Upper lobe of right lung (tissue), 1 donor: ENCODE measurements at regions not wholly inside any gene's neighbourhood (a gene's known extent, or its start where the extent isn't known, plus 50 kb on each side); places are given as distances from the start of the nearest gene placed in this dataset.
"Not testable (repeated sequence)": the region's sequence is repeated elsewhere in the genome, so short reads cannot be mapped to it uniquely, and the experiment has no call there.

Experiments
- ATAC-seq: fragments of 200-7000 bp; cut with Tn5 transposase; one replicate; pipeline ENCODE4 v1.9.1; 2020; ENCODE audit warnings: mild to moderate bottlenecking, moderate library complexity
- DNase-seq: peaks from one replicate; pipeline ENCODE4 v3.0.0-alpha.2; 2020
- H3K27ac ChIP-seq: fragments of 200-600 bp; one replicate; pipeline ENCODE4 v1.8.0; 2022
- H3K27me3 ChIP-seq: fragments of 200-600 bp; one replicate; pipeline ENCODE4 v1.8.0; 2022; ENCODE audit warnings: mild to moderate bottlenecking
- H3K36me3 ChIP-seq: fragments of 200-600 bp; one replicate; pipeline ENCODE4 v1.8.0; 2022
- H3K4me1 ChIP-seq: fragments of 200-600 bp; one replicate; pipeline ENCODE4 v1.8.0; 2022
- H3K4me3 ChIP-seq: fragments of 200-600 bp; one replicate; pipeline ENCODE4 v1.8.0; 2022; ENCODE audit warnings: mild to moderate bottlenecking
- H3K9me3 ChIP-seq: fragments of 200-600 bp; one replicate; pipeline ENCODE4 v1.8.0; 2022
- intact Hi-C: fragments of 100-400 bp; cut with DNase I; formaldehyde crosslinking; loops from one replicate; pipeline ENCODE4 v1.11.0; 2022
- TF ChIP-seq, protein P1 (sequence below): fragments of 200-600 bp; IDR thresholded peaks from one replicate; pipeline ENCODE4 v1.8.0; 2022; ENCODE audit warnings: antibody characterized with exemption
- donor health status: DM: no; HTN: yes; CAD: no; lungs with severe emphysema.

DNA sequence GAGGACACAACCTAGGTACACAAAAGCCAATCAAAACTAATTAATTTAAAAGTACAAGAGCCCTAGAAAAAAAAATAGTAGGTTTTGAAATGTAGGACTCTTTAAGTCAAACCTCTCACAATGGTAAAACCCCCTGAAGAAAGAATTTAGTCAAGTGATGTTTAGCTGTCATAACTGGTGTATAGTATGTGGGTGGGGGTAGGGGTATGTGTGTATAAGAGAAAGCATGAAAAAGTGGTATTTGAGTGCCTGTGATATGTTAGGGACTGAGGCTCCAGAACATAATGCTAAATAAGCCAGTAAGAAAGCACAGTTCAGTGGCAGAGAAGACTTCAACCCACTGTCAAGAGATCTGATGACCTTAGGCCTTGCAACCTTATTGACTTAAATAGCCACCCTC is 507.9 kb downstream of the TTLL7 start:
- Histone ChIP-seq H3K27ac (no peak overlapping the region), H3K4me3 (no peak overlapping the region), H3K36me3 (no peaks in the 10 kb centered on the region), H3K4me1 (no peaks in the 10 kb centered on the region), H3K27me3 (no peaks in the 10 kb centered on the region), H3K9me3 (no peaks in the 10 kb centered on the region)
- DNase-seq (no peak), ATAC-seq (no peak)
- intact Hi-C loops = no loop called here
- TF ChIP-seq, protein P1, sequence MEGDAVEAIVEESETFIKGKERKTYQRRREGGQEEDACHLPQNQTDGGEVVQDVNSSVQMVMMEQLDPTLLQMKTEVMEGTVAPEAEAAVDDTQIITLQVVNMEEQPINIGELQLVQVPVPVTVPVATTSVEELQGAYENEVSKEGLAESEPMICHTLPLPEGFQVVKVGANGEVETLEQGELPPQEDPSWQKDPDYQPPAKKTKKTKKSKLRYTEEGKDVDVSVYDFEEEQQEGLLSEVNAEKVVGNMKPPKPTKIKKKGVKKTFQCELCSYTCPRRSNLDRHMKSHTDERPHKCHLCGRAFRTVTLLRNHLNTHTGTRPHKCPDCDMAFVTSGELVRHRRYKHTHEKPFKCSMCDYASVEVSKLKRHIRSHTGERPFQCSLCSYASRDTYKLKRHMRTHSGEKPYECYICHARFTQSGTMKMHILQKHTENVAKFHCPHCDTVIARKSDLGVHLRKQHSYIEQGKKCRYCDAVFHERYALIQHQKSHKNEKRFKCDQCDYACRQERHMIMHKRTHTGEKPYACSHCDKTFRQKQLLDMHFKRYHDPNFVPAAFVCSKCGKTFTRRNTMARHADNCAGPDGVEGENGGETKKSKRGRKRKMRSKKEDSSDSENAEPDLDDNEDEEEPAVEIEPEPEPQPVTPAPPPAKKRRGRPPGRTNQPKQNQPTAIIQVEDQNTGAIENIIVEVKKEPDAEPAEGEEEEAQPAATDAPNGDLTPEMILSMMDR = no peak

DNA sequence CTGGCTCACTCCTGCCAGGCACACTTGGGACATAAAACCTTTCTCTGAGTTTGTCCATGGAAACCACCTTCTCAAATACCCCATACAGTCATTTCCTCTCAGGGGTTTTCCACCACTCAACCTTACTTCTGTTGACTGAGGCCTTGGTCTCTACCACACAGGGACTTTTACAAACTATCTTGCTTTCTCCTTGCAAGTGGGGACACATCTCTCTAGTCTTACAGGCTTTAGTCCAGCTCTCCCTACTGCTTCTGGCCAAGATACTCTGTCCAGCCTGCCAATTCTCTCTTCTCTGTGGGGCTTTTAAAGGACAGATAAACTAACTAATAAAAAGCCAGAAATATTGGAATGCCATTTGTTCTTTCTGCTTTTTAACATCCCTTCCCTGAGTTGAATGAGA is 510.8 kb downstream of the TTLL7 start:
- H3K4me1 ChIP-seq, DNase-seq, ATAC-seq, H3K4me3 ChIP-seq, H3K27me3 ChIP-seq, H3K9me3 ChIP-seq, H3K27ac ChIP-seq, H3K36me3 ChIP-seq, intact Hi-C loops: not testable (repeated sequence)

DNA sequence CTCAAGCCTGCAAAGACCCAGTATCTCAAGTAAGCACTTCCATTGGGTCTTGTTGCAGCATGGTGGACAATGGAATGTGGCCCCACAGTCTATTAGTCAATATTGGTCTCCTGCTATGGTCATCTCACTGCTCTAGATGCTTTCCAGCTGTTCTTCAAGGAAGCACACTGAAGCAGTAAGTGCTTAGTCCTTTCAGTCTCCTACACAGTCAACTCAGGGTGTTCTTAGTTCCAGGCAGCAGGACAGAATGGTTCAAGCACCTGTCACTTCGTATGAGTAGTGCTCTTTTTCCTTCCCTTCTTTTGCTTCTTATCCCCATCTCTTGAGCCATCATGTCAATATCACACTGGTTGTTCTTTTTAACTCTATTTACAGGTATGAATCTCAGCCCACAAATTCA is 511.5 kb downstream of the TTLL7 start:
- H3K36me3 ChIP-seq, H3K4me3 ChIP-seq, H3K9me3 ChIP-seq, H3K27ac ChIP-seq, DNase-seq, intact Hi-C loops, H3K27me3 ChIP-seq, H3K4me1 ChIP-seq, ATAC-seq: not testable (repeated sequence)

DNA sequence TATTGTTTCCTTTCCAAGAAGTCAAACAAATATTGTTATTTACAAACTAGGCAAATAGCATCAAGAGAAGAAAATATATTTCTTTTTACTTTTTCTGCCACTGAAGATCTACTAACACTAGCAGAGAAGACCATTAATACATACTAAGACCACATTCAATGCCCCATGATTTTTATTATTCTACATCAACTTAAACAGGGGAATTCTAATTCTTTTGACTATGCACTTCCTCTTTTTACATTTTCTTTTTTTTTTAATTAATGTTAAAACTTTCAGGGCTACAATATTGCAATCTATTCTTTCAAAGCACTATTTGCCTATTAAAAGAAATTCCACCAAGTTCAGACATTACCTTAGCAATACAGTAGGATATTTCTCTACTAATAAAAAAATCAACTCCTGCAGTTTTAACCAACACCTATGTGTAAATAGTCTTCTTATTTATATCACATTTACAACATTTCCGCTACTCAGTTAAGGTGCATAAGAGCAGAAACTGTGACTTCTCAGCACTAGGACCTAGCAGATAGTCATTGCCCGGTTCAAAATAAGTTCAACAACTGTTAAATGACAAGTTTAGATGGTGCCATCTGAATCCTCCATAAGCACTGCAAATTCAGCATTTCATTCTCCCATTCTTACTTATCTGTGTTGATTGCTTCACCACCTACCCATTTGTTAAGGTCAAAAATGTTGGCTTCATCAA is 513.5 kb downstream of the TTLL7 start:
- H3K27me3 ChIP-seq, intact Hi-C loops, ATAC-seq, H3K36me3 ChIP-seq, H3K4me1 ChIP-seq, H3K27ac ChIP-seq, DNase-seq, H3K9me3 ChIP-seq, H3K4me3 ChIP-seq: not testable (repeated sequence)

DNA sequence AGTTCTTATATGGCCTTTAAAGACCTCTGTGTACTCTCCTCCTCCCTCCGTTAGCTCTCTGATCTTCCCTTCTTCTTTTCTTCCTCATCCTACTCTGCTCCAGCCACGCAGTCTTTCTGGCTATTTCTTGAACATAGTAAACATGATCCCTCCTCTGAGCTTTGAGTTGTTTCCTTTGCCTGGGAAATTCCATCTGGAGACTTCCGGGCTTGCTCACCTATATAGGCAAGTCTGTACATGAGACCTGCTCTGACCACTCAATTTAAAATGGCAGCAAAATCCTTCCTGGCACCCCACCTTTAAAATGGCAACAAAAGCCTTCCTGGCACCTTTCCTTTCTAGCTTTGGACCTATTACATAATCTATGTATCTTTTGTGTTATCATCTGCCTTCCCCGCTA is 517.6 kb downstream of the TTLL7 start:
- H3K9me3 ChIP-seq, H3K4me3 ChIP-seq, H3K27me3 ChIP-seq, H3K27ac ChIP-seq, intact Hi-C loops, ATAC-seq, H3K36me3 ChIP-seq, DNase-seq, H3K4me1 ChIP-seq: not testable (repeated sequence)

DNA sequence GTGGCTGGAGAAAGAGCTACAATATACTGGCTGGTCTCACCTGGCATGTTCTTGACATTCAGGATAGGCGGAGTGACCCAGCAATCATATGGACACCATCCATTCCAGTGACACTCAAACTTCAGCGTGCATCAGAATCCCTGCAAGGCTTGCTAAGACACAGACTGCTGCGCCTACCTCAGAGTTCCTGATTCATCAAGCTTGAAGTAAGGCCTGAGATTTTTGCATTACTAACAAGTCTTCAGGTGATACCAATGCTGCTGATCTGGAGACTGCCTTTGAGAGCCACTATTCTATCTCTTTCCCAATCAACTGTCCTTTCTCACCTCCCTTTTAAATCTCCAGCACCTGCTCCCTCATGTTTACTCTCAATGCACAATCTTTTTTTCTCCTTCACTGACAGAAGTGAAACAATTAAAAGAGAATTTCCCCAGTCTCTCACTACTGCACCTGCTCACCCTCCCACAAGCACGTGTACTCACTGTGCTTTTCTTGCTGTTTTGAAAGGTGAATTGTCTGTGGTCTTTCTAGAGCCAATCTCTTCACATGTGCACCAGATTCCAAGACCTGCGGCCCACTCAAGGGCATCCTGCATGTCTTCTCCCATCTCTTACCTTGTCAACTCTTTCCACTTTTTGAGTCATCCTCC is 519.2 kb downstream of the TTLL7 start:
- intact Hi-C loops = not testable (repeated sequence)

DNA sequence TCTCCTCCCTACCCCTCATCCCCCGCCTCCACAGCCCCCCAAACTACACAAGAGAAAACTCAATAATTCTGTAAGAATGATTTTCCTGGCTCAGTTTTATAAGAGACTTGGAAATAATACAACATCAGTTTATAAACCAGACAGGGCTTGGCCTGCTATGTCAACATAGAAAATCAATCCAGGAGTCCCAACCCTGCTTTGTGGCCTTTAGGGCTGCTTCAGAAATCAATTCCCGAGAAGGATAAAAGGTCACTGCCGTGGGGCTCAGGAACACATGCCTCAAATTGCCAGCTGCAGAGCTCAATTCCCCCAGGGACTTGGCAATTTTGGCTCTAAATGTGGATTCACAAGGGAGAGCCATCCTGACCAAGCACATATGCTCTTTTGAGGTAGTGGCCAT is 520.8 kb downstream of the TTLL7 start:
- H3K36me3 ChIP-seq, DNase-seq, H3K9me3 ChIP-seq, H3K4me1 ChIP-seq, H3K27ac ChIP-seq, H3K27me3 ChIP-seq, H3K4me3 ChIP-seq, intact Hi-C loops, ATAC-seq: not testable (repeated sequence)

More for the DNA sequence above, 519.2 kb downstream of the TTLL7 start:
- not testable (repeated sequence) for H3K9me3 ChIP-seq, ATAC-seq, H3K4me1 ChIP-seq, H3K27me3 ChIP-seq, H3K27ac ChIP-seq, DNase-seq, H3K36me3 ChIP-seq, H3K4me3 ChIP-seq

DNA sequence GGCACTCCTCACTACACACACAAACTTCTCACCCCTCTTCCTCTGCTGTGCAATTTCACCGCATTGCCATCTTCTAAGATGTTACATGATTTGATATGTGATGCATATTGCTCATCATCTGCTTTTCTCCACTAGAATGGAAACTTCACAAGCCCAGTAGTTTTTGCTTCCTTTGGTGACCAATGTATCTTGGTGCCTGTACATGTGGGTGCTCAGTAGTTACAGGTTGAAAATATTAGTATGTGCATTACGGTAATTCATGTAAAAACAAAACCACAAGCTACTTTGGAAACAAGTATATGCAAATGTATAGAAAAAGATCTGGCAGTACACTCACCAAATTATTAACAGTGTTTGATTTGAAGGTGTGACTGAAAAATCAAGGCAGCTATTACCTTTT is 522.4 kb downstream of the TTLL7 start:
- H3K4me1 ChIP-seq, H3K9me3 ChIP-seq, H3K27me3 ChIP-seq, H3K36me3 ChIP-seq, H3K27ac ChIP-seq, intact Hi-C loops, DNase-seq, ATAC-seq, H3K4me3 ChIP-seq: not testable (repeated sequence)

DNA sequence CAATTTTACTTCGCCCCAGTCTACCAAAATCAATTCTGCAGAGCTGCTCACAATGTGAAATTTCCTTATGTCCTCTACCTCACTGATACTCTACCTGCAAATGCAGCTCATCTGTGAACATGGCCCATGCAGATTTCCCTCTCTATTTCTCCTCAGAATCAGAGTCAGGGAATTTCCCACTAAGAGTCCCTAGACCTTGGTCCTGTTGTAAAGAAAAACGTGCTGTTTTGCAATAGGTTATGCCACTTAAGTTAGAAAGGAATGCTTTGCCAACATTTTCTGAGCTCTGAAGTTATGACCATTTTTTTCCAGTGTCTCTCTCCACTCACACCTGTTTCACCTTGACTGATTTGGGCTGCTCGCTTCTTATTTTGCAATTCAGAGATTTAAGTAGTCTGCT is 524.0 kb downstream of the TTLL7 start:
- H3K27me3 ChIP-seq, H3K9me3 ChIP-seq, H3K4me1 ChIP-seq, intact Hi-C loops, H3K27ac ChIP-seq, DNase-seq, H3K4me3 ChIP-seq, H3K36me3 ChIP-seq: not testable (repeated sequence)
- ATAC-seq = peak; percentile 46

DNA sequence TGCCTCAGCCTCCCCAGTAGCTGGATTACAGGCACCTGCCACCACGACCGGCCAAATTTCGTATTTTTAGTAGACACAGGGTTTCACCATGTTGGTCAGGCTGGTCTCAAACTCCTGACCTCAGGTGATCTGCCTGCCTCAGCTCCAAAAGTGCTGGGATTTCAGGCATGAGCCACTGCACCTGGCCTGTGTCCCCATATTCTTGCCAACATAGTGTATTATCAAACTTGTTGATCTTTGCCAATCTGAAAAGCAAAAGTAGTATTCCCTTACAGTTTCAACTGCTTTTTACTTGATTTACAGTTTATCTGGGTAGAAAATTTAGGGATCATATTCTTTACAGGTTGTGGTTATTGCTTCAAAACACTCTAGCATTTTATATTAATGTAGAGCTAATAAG is 524.9 kb downstream of the TTLL7 start:
- H3K27ac ChIP-seq, H3K27me3 ChIP-seq, intact Hi-C loops, H3K9me3 ChIP-seq, H3K36me3 ChIP-seq, ATAC-seq, H3K4me3 ChIP-seq, DNase-seq, H3K4me1 ChIP-seq: not testable (repeated sequence)

DNA sequence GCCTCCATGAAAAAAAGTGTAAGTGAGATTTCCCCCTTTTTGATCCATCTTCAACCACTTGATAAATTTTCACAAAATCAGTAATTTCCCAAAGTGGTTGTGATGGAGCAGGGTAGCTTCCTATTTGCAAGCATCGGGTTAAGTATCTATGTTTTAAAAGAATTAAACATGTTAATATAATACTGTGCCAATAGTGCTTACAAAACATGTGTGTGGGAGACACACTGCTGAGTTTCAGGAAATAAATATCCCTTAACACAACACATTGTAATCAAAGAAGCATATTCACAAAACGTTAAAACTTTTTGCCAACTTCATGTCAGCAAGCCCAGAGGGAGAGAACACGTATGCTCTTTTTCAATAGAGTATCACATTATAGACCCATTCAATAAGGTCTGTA is 526.9 kb downstream of the TTLL7 start:
- H3K4me1 ChIP-seq, ATAC-seq, H3K27me3 ChIP-seq, H3K27ac ChIP-seq, DNase-seq, H3K36me3 ChIP-seq, H3K9me3 ChIP-seq, intact Hi-C loops, H3K4me3 ChIP-seq: not testable (repeated sequence)

DNA sequence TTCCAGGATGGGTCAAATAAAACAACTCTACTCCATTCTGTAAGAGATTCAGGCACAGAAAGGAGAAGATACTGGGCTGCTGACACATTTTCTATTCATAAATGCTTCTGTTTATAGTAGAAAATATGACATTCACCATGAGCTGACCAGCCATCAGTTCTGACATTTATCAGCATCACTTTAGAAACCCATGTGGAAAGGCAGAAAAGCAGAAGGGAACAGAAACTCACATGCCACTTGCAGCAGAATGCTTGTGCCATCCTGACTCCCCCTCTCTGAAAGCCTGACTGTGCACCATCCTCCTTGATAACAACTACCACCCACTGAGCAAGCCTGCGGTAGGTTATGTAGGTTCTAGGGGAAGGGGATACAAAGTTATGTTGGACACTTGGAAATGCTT is 527.7 kb downstream of the TTLL7 start:
- H3K9me3 ChIP-seq, DNase-seq: not testable (repeated sequence)

DNA sequence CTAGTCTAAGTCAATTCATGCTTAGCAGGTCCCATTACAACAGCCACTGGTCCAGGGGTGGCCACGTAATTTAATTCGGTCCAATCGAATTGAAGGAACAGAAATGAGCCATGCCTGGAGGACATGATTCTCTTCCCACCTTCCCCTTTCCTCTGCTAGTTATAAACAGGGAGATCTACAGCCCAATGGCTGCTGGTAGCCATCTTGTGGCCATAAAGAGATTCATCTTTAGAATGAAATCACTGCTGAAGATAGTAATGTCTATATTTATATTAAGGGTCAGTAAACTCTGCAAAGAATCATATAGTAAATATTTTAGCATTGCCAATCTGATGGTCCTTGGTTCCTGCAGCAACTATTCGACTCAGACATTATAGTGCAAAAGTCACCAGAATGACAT is 530.6 kb downstream of the TTLL7 start:
- ATAC-seq, H3K4me3 ChIP-seq, DNase-seq, H3K9me3 ChIP-seq, intact Hi-C loops, H3K36me3 ChIP-seq, H3K27me3 ChIP-seq, H3K4me1 ChIP-seq, H3K27ac ChIP-seq: not testable (repeated sequence)

More for the DNA sequence above, 527.7 kb downstream of the TTLL7 start:
- H3K36me3 ChIP-seq, H3K4me1 ChIP-seq, H3K27ac ChIP-seq, H3K4me3 ChIP-seq, intact Hi-C loops, H3K27me3 ChIP-seq: not testable (repeated sequence)
- ATAC-seq = peak; percentile 8
